Left renal cortex interstitium (tissue), 4 donors: ENCODE measurements at regions not wholly inside any gene's neighbourhood (a gene's known extent, or its start where the extent isn't known, plus 50 kb on each side); places are given as distances from the start of the nearest gene placed in this dataset.
"Not testable (repeated sequence)": the region's sequence is repeated elsewhere in the genome, so short reads cannot be mapped to it uniquely, and the experiment has no call there.

Experiments
- DNase-seq, 4 donors: peaks; one replicate each; pipeline ENCODE4 v3.0.0-alpha.2; 2013; ENCODE audit warnings: low read depth in 4 of 4, low spot score in 2 of 4, missing footprints in 1 of 4

GRCh38 chr5:152063004-152063403 lies 138.4 kb upstream of the GLRA1 start:
- no peak for DNase-seq

- no peak for DNase-seq
These were observed 136.4 kb upstream of the GLRA1 start for GRCh38 chr5:152061095-152061494.

- no peak for DNase-seq
These were observed 133.6 kb upstream of the GLRA1 start for GRCh38 chr5:152058267-152058666.

- DNase-seq, result no peak
These were observed 132.3 kb upstream of the GLRA1 start for GRCh38 chr5:152056931-152057330.

GRCh38 chr5:152052470-152052869 lies 127.8 kb upstream of the GLRA1 start:
- DNase-seq, result no peak

- no peak for DNase-seq
These were observed 127.1 kb upstream of the GLRA1 start for GRCh38 chr5:152051499-152052454.

- DNase-seq, result no peak
These were observed 121.7 kb upstream of the GLRA1 start for GRCh38 chr5:152046361-152046760.

GRCh38 chr5:152038856-152039255 lies 114.2 kb upstream of the GLRA1 start:
- not testable (repeated sequence) for DNase-seq

GRCh38 chr5:152026328-152027024 lies 101.8 kb upstream of the GLRA1 start:
- DNase-seq, result not testable (repeated sequence)

GRCh38 chr5:152016421-152016820 lies 91.8 kb upstream of the GLRA1 start:
- DNase-seq, result no peak

GRCh38 chr5:152007653-152008335 lies 83.1 kb upstream of the GLRA1 start:
- DNase-seq, result no peak

GRCh38 chr5:152004095-152004494 lies 79.4 kb upstream of the GLRA1 start:
- no peak for DNase-seq
